ENCODE measurements at regions not wholly inside any gene's neighbourhood (a gene's known extent, or its start where the extent isn't known, plus 50 kb on each side); places are given as distances from the start of the nearest gene placed in this dataset.

DNA sequence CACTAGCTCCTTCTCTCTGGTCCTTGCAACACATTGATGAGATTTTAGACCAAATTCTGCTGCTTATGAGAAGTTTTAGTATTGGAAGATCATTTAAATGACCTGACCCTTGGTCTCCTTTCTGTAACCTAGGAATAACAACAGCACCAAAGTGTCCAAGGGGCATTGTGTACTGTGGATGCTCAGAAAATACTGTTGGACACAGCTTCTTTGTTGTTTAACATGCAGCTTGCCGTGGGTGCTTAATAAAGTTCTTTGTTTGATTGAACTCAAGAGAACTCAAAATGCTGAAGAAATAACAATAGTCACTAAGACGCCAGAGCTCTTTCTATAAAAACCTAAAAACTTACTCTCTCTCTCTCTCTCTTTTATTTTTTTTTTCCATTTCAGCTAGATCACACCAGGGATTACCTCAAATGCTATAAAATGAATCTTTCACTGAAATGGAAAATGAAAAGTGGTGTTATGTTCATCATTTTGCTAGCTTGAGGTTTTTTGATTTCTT, 548.9 kb upstream of the CDH8 start:
- no peak for DNase-seq

DNA sequence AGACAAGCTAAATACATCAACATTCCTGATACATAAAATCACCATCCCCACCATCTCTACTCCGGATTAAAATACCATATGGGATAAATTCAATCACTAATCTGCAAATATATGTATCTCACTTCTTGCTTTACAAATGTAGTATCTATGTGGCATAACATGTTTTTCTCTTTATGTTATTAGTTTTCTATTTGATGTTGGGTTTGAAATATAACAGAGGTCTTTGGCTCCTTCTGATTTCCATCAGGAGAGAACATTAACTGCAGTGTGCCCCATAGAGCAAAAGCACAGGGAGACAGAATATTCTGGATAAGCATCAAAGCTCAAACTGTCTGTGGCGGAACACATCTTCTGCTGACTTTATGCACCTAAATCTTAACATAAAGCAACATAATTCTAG, 547.2 kb upstream of the CDH8 start:
- no peak for DNase-seq

DNA sequence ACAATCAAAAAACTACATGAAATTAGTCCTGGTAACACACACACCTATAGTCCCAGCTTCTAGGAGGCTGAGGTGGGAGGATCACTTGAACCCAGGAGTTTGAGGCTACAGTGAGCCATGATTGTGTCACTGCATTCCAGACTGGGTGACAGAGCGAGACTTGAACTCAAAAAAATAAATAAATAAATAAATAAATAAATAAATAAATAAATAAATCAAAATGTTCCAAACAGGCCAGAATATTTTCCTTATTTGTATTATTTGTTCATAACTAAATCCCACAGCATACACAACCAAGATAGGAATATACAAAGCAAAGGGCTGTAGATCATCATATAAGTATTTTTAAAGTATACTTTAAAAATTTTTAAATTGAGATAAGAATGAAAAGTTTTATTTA, 537.2 kb upstream of the CDH8 start:
- DNase-seq = no peak

DNA sequence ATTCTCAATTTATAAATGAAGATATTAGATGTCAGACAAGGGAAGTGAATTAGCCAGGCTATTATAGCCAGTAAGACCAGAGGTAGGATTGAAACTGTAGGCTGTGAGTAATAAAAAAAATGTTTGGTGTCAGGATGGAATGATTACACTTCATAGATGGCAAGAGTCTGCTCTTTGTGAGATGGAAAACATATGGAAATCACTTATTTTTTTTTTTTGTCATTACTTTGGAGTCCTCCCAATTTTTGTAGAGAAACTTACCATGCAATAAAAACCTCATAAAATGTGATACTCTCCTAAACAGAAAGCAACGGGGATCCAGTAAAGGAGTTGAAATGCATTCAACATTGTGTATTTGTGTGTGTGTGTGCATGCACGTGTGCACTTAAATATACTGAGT, 532.7 kb upstream of the CDH8 start:
- no peak for DNase-seq

DNA sequence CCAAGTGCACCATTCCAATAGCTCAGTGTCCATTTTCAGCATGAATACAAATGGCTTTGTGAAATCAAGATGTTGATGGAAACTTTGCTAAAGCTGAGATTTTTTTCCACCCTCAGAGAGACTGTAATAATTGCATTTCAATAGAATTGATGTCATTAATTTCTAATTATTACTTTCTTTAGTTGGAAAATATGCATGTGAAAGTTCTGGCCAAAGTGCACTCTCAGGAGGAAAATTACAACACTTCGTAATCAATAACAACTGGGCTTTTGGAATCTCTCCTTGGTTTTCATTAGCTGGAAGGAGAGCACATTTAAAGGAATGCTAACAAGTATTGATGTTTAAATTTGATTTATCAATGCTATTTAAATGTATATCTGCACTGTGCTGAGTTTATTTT, 529.5 kb upstream of the CDH8 start:
- no peak for DNase-seq

DNA sequence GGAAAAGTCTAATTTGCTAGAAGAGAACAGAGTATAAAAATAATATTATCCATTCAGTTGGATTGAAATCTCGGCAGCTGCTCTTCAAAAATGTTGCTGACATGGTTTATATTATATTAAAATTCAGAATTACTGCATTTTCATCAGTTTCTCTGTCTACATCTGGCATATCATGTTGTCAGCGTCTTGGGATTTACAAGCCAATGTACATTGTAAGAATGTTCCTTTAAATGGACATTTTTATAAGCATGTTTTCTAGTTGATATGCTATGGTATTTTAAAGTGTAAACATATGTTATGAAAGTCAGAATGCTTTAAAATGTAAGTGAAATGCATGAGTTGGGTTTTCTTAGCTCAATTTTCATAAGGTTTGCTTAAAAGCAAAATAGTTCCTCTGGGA, 528.1 kb upstream of the CDH8 start:
- no peak for DNase-seq

DNA sequence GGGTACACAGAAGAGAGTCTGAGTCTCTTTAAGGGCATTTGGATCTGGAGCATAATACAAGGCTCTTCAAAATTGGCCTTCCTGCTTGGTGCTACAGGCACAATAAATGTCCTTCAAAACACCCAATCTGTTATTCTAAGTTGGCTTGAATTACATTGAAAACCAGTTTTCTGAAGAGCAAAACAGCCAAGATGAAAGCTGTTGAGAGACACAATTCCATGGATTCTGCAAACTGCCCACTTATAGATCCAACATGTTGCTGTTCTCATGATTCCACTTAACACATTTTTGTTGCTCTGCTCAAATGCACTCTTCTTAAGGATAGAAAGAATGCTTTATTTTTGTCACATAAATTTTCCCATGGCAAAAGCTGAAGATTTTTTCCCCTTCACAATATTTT, 525.9 kb upstream of the CDH8 start:
- no peak for DNase-seq

DNA sequence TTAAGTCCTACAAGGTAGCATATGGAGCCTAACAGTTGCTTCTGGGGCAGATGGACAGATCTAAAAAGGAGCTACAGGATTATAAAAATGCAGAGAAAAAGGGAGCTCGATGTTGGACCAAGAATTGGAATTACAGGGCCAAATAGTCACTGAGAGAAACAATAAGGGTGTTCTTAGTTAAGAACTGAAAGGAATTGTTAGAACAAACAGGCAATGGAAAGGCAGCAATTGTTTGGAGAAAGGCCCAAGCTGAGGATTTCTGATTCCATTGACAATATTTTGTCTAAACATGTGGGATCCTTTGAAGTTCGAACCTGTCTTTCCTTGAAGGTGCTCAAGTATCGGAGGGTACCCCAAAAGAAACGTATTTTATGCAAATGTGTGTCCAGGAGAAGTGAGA, 513.6 kb upstream of the CDH8 start:
- no peak for DNase-seq

DNA sequence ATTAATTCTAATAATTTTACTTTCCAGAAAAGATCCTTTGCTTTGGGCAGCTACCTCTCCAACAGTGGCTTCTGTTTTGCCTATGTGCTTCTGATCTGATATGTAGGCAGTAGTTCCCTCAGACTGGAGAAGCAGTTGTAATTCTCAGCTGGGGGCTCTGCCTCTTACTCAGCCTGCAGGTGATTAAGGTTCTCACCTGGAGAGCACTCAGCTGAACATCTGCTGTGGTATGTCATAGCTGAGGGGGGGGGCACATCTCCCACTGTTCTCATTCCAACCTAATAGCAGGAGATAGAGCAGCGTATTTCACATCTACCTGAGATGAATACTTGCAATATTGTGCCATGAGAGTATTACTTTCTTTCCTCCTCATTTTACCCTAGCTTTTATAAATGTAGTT, 511.9 kb upstream of the CDH8 start:
- no peak for DNase-seq

DNA sequence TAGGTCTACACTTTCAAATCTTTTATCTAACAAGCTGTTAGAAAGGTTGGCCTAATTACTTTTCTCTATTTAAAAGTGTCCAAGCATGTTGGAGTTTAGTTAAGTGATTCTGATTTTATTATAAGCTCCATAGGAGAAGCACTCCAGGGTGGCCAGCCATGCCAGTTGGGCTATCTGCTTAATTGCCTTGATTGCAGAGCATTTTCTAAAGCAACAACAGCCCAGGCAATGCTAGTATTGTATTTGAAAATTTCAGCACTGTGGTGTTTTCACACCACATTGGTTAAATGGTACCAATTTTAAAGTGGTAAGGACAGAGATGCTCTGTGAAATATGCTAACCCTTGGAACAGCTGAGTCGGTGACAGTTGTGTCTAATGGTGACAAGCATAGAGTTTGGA, 510.5 kb upstream of the CDH8 start:
- DNase-seq = no peak

DNA sequence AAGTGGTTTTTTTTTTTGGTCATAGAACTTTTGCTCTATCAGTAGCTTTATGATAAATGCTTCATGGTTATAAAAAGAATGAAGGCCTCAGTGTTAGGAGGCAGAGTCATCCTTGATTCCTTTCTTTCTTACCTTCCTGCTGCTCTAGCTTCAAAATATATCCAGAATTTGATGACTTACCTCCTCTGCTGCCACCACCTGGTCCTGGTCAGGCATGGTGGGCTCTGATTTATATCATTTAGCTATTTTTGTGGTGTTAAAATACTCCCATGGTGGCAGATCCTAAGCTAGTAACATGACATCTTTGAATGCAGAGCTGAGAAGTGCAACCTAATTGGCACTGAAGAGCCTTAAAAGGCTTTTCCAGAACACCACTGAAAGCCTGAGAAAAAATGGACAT, 508.8 kb upstream of the CDH8 start:
- DNase-seq = no peak

DNA sequence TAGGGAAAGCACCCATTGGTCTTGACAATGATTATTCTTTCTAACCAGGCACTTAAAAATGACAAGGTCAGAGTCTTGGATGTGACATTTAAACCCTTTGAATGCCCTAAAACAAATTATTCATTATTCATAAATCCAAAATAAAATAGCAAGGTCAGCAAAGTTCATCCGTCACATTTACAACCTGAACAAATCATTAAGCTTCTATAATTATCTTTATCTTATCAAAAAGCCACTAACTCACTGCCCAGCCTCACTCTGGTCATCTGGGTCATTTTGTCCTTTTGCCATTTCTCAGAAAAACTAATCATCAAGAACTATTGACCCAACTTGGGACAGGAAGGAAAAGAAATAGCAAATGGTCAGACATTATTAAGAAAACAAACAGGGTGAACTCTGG, 507.3 kb upstream of the CDH8 start:
- DNase-seq = no peak

DNA sequence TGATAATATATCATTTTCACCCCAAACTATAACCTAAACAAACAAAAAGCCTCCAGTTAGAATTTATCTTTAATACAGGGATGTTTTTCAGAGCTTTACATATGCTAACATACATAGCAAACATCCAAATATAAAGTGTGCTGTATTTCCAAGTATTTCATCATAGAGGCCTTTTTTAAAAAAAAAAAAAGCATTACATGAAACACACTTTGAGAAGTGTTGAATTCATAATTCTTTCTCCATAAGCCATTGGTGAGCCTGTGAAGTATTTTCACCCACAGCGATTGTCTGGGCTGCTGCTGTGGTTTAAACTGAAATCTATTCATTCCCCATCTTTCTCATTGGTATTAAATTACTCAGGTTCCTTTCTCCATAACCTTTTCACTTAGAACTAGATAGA, 503.4 kb upstream of the CDH8 start:
- DNase-seq = no peak

DNA sequence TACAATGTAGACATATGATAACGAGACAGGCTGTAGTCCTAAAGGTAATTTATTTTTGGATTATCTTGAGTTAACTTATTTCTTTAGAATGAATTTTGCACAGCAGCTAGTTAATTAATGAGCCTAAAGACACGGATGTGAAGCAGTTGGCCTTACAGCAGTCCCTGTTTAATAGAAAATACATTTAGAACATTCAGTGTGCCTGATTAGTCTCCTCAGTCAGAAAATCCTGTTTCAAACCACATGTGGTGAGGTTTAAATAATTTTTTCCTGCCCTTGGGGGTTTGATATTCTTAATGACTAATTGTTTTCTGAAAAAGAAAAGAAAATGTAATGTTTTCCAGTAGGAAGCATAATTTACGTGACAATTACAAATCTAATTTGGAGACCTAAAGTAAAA, 494.2 kb upstream of the CDH8 start:
- DNase-seq = no peak

DNA sequence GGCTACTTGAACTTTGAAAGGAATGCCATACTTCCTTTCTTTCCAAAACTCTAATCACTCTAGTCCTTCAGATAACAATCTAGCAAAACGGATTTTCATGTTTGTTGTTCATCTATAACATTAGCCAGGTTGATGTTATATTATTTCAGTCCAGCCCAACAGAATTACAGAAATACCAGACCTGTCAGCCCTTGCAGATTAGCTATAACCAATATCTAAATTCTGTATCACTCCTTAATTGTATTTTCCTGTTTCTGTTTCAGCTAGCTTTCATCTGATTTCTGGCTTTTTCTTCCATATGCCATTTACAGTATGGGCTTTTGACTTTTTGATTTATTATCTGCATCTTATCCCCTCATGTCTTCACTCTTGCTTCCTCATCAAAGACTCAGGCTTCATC, 479.8 kb upstream of the CDH8 start:
- DNase-seq = no peak

DNA sequence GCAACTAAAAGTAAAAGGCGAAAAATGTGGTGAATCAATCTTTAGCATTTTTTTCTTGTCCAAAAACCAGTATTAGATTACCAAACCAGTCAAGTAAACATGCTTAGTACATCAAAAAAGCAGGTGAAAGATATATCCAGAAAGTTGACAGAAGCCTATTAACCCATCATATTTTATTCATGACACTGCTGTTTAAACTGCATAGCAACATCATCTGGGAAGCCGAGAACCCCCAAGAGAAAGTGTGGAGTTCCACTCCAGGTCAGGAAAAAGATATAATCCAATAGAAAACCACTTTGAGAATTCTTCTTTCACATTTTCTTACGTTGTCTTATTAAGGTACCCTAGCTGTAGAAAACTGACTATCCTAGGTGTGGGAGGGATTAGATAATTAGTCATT, 466.8 kb upstream of the CDH8 start:
- DNase-seq = no peak

DNA sequence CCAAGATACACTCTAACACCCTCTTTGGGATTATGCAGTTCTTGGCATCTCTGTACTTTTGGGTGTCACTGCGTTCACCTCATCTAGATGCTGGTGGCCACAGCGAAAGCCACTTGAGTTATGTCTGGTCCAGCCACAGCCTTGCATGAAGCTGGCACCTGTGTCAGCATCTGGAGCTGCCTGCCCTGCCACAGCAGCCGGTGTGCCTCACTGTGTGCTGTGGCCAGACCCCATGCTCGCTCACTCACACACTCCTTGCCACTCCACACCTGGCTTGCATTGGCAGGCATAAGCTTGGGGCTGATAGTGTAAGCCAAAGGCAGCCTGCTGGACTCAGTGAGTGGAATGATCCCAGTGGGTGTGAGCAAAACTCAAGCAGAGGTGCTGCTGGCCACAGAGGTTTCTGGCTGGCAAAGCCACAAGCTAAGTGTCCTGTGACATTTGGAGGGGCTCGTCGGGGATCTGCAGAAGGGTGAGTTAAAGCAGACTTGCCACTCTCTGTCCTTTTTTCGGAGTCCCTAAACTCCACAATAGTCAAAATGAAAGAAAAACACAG, 442.7 kb upstream of the CDH8 start:
- no peak for DNase-seq

DNA sequence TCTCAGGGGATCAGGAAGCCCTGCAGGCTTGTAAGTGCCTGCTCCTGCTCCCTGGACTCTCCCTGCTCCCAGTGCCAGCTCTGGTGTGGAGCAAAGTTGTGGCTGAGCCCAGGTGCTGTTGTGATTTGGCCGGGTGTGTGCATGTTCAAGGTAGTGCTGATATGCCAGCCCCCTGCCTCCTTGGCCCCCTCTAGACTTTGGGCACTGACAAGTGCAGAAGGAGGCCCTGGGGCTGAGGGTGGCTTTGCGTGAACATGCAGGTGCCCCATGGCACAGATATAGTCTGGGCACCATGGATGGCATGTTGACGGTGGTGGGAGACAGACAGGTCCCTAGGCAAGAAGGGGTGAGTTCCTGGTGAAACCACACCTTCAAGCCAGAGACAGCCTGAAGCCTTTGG, 441.6 kb upstream of the CDH8 start:
- no peak for DNase-seq

DNA sequence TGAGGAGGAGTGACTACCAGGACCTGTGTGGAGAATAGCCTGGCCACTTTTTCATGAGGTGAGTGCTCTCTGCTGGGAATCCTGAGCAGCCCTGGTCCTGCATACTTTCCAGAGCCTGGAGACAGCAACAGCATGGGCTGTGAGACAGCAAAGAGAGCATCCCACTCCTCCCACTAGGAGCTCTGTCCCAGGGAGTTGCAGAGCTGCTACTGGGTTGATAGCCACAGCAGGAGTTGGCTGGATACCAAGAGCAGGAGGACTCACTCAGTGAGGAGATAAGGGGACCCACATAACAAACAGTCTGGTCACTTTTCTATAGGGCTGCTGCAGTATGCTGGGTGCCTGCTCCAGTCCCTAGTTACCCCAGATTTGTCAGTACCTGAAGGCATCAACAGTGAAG, 439.3 kb upstream of the CDH8 start:
- no peak for DNase-seq

DNA sequence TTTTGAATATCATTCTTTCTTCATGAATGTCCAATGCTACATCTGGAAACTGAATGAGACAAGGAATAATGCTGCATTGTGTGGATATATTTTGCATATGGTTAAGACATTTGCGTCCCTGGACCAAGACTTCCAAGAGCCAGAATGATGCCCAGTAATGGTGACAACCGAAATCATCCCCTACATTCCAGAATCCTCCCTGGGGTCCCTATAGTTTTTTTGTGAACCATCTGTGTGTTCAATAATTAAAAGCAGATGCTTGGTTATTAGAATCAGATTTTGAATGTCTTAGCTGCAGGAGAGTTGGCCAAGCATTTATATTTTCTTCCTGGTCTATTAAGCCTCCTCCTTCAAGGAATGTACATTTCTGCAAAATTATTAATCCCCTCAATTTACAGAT, 426.7 kb upstream of the CDH8 start:
- no peak for DNase-seq

DNA sequence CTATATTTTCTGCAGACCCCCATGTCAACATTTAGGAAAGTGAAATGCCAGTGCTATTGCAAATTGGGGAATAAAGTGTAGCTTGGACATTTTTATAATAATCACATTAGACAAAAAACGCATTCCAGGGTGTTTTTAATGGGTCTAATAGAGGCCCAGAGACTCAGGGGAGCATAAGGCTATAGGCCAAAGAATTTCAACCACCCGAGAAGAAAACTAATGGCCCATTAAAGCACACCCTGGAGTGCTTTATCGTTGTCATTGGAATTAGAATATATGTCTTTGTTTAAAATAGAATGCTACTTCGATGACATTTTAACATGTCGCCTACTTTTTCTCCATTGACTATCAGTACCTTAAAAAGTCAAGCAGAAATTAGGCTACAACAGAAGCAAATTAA, 414.1 kb upstream of the CDH8 start:
- no peak for DNase-seq

DNA sequence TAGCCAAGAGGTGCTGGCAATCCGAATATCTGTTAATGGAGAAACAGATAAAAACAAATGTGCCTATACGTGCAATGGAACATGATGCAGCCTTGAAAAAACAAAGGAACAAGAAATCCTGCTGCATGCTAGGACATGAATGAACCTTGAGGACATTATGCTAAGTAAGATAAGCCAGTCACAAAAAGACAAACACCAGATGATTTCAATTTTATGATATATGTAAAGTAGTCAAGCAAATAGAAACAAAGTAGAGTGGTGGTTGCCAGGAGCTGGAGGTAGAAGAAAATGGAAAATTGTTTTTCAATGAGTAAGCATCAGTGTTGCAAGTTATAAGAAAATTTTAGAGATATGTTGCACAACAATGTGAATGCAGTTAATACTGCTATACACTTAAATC, 409.7 kb upstream of the CDH8 start:
- DNase-seq = no peak

DNA sequence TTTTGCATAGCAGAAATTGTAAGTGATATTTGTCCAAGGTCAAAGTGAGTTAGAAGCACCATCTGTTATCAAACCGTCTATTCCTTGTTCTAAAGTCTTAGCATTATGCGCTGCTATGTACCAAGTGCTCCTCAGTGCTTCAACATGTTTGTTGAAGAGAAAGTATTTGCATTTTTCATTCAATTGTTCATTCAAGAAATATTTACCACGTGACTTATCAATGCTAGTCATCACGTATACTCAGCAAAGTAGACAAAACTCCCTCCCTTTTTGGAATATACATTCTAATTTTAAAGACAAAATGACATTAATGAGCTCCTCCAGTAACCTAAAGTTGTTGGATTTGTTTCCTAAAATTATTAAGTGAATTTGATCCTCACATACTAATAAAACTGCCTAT, 388.0 kb upstream of the CDH8 start:
- no peak for DNase-seq

DNA sequence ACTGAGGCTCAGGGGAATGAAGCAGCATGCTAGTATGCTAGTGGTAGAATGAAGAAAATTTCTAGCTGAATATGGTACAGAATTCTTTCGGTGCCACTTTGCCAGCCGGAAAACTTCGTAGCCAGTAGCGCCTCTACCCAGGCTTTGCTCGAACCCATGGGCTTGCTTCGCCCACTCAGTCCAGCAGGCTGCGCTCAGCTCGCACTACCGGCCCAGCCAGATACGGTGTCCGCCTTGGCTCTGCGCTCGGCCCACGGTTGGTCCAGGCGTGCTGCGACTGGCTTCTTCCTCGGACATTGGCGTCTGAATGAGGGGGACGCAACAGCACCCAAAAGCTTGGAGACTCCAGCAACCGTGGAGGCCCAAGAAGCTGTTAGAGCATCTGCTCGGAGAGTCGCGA, 372.5 kb upstream of the CDH8 start:
- DNase-seq = no peak

DNA sequence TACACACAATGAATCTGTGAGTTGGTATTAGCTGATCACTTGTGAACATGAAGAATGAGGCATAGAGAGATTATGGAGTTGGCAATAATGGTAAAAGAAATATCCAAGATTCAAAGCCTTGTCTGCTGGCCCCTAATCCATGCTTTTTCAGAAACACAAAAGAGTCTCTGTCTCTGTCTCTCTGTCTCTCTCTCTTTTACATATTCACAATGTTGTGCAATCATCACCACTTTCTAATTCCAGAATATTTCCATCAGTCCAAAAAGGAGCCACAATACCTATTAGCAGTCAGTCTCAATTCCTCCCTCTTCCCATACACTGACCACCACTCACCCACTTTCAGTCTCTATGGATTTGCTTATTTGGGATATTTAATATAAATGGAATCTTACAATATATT, 370.1 kb upstream of the CDH8 start:
- DNase-seq = no peak
